ENCODE measurements at regions not wholly inside any gene's neighbourhood (a gene's known extent, or its start where the extent isn't known, plus 50 kb on each side); places are given as distances from the start of the nearest gene placed in this dataset.

DNA sequence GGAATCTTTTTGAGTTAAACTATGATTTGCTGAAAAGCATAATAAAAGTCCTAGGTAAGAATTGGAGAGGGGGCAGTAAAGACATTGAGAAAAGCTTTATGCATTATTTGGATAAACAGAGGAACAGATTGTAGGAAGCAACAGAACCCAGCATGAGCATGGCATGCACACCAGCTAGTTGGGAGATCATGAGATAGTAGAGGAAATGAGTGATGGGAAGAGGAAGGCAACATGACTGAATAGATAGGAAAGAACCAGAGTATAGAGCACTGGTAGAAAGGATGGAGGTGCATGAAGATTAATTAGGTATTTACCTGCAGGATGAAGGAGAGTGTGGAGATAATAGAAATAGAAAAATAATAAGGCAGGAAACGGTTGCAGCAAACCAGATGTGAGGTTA, 248.5 kb upstream of the LMO3 start:
- peaks cover 4% of the 10 kb centered on the region for H3K4me1 Mint-ChIP-seq (ENCODE audit: low read depth, unreplicated experiment)
- no peaks in the 10 kb centered on the region for H3K27me3 Mint-ChIP-seq (ENCODE audit: unreplicated experiment)
- no peaks in the 10 kb centered on the region for H3K9me3 Mint-ChIP-seq (ENCODE audit: unreplicated experiment)
- no peak overlapping the region for H3K4me3 Mint-ChIP-seq (ENCODE audit: unreplicated experiment)
- no peak for DNase-seq
- H3K27ac Mint-ChIP-seq (ENCODE audit: unreplicated experiment) = no peak overlapping the region
- TF ChIP-seq CTCF (IDR thresholded peaks at IDR 0.05; ENCODE audit: partially characterized antibody, unreplicated experiment) = no peak
- H3K36me3 Mint-ChIP-seq (ENCODE audit: unreplicated experiment) = no peaks in the 10 kb centered on the region

DNA sequence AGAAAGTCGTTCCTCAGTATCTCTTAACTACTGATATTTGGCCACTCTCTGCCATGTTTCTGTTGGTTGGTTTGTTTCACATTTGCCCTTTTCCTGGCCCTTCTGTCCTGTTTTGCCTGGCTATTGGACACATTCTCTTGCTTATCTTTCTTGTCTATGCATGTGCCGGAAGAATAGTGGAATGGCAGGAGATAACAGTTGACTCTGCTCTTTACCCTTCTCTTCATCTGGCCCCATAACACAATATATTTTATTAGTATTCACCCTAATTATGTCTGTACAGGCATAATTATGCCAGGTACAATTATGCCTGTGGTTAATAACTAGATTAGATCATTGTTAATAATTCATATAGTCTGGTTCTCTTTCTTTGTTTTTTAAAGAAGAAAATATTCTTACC, 243.5 kb upstream of the LMO3 start:
- no peak for DNase-seq
- Mint-ChIP-seq H3K27me3 (ENCODE audit: unreplicated experiment) (no peaks in the 10 kb centered on the region), H3K9me3 (ENCODE audit: unreplicated experiment) (no peaks in the 10 kb centered on the region), H3K4me1 (ENCODE audit: low read depth, unreplicated experiment) (no peaks in the 10 kb centered on the region), H3K36me3 (ENCODE audit: unreplicated experiment) (no peaks in the 10 kb centered on the region), H3K4me3 (ENCODE audit: unreplicated experiment) (no peak overlapping the region), H3K27ac (ENCODE audit: unreplicated experiment) (no peak overlapping the region)
- TF ChIP-seq CTCF (IDR thresholded peaks at IDR 0.05; ENCODE audit: partially characterized antibody, unreplicated experiment) = no peak

DNA sequence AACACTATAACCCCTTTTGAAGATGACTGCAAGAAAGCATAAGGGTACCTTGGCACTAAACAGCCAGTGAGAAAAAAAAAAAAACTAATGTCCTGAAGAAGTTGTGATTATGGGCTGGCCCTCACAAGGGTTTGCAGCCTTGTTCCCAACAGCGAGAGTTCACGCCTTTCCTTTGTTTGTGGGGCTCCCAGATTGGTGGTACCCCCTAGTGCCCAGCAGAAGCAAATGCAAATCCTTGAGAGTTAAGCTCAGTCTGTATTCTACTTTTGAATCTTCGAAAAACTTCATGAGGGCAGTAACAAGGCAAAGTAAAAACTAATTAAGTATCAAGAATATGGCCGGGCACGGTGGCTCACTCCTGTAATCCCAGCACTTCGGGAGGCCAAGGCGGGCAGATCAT, 238.9 kb upstream of the LMO3 start:
- Mint-ChIP-seq H3K4me1 (ENCODE audit: low read depth, unreplicated experiment) (no peaks in the 10 kb centered on the region), H3K36me3 (ENCODE audit: unreplicated experiment) (no peaks in the 10 kb centered on the region), H3K4me3 (ENCODE audit: unreplicated experiment) (no peak overlapping the region), H3K27ac (ENCODE audit: unreplicated experiment) (no peak overlapping the region), H3K27me3 (ENCODE audit: unreplicated experiment) (peaks cover 1% of the 10 kb centered on the region), H3K9me3 (ENCODE audit: unreplicated experiment) (no peaks in the 10 kb centered on the region)
- no peak for DNase-seq
- no peak for TF ChIP-seq CTCF (IDR thresholded peaks at IDR 0.05; ENCODE audit: partially characterized antibody, unreplicated experiment)

GRCh38 chr12:16833376-16834015, 227.5 kb upstream of the LMO3 start:
- H3K27me3 Mint-ChIP-seq (ENCODE audit: unreplicated experiment) = no peaks in the 10 kb centered on the region
- DNase-seq = no peak
- peaks cover 9% of the 10 kb centered on the region for H3K4me1 Mint-ChIP-seq (ENCODE audit: low read depth, unreplicated experiment)
- H3K27ac Mint-ChIP-seq (ENCODE audit: unreplicated experiment) = no peak overlapping the region
- no peak overlapping the region for H3K4me3 Mint-ChIP-seq (ENCODE audit: unreplicated experiment)
- no peaks in the 10 kb centered on the region for H3K36me3 Mint-ChIP-seq (ENCODE audit: unreplicated experiment)
- no peak for TF ChIP-seq CTCF (IDR thresholded peaks at IDR 0.05; ENCODE audit: partially characterized antibody, unreplicated experiment)
- no peaks in the 10 kb centered on the region for H3K9me3 Mint-ChIP-seq (ENCODE audit: unreplicated experiment)

- no peak for DNase-seq
- H3K9me3 Mint-ChIP-seq (ENCODE audit: unreplicated experiment) = peaks cover 1% of the 10 kb centered on the region
Observed at GRCh38 chr12:16828891-16829290, 222.9 kb upstream of the LMO3 start.

More at GRCh38 chr12:16828891-16829290, 222.9 kb upstream of the LMO3 start:
- Mint-ChIP-seq H3K4me3 (ENCODE audit: unreplicated experiment) (no peak overlapping the region), H3K4me1 (ENCODE audit: low read depth, unreplicated experiment) (peaks cover 3% of the 10 kb centered on the region), H3K36me3 (ENCODE audit: unreplicated experiment) (no peaks in the 10 kb centered on the region), H3K27me3 (ENCODE audit: unreplicated experiment) (no peaks in the 10 kb centered on the region), H3K27ac (ENCODE audit: unreplicated experiment) (no peak overlapping the region)
- no peak for TF ChIP-seq CTCF (IDR thresholded peaks at IDR 0.05; ENCODE audit: partially characterized antibody, unreplicated experiment)
